Stimulated activated CD4-positive, alpha-beta T cell treated with anti-CD3 and anti-CD28 coated beads, Interleukin-12 subunit alpha, Interleukin-12 subunit beta, amount 100 ng/mL, for 48 hours (primary cell): ENCODE measurements at regions not wholly inside any gene's neighbourhood (a gene's known extent, or its start where the extent isn't known, plus 50 kb on each side); places are given as distances from the start of the nearest gene placed in this dataset.
"Not testable (repeated sequence)": the region's sequence is repeated elsewhere in the genome, so short reads cannot be mapped to it uniquely, and the experiment has no call there.

Experiments used
- DNase-seq, 3 donors: peaks; one replicate each; pipeline ENCODE4 v3.0.0-alpha.2; 2020; ENCODE audit warnings: low read depth in 2 of 3, low spot score in 1 of 3

DNA sequence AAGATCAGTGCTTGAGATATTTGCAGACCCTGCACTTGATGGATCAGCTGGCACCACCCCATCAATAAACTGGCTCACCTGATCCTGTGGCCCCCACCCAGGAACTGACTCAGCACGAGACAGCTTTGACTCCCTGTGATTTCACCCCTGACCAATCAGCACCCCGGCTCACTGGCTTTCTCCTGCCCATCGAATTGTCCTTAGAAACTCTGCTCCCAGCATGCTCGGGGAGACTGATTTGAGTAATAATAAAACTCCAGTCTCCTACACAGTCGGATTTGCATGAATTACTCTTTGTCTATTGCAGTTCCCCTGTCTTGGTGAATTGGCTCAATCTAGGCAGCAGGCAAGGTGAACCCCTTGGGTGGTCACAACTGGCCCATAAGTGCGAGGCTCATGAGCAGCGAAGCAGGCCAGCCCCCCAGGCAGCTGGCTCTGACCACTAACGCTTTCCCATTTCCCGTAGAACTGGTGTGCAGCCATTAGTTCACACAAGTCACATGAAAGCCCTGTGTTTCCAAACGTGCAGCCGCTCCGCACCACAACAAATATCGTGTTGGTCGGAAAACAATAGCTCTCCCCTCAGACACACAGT lies 79.6 kb downstream of the RSPH3 start:
- DNase-seq, result no peak

DNA sequence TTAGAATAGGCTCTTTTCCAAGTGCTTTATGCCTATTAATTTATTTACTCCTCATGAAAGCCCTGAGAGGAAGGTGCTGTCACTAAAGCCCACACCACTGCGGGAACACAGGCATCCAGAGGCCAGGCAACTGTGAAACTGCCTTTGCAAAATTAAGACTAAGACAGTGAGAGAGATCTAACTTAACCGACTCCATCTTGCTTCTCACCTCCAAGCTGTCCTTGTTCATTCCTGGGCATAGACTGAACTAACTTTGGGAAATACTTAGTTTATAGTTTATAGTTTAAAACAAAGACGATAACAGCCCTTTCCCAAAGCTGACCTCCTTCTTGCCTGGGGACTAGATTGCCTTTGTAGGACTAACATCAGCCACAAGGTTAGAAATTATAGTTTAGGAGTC lies 80.1 kb downstream of the RSPH3 start:
- no peak for DNase-seq

DNA sequence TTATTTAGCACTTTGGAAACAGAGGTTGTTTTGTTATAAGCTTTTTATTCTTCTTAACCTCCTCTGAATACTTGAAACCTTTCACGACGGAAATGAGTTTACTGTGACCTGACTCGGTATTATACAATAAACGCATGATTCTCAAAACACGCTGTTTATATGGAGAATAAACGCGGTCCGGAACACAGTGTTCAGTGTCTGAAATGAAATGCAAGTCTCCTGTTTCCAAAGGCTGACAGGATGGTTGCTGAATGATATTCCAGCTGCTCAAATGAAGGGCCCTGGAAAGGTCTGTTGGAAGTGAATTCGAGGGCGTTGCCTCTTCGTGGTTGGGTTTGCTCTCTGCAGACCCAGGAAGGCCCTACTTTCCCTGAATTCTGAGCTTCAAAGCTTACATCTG lies 83.4 kb downstream of the RSPH3 start:
- DNase-seq, result no peak

DNA sequence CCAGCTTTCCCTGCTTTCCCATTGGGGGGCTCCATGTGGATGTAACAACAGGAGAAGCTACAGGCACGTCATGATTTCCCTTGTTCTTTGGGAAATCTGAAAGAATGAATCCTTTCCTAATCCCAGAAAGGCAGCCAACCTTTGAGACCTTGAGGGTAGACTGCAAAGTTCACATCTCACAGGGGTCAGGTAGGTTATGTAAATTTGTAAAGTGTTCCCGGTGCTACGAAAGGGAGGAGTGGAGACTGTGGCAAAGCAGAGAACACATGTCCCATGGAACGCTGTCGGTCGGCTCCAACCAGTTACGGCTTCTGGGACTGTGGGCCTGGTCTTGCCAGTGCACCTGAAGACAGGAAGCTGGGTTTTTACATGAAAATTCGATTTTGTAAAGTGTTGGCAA lies 85.1 kb downstream of the RSPH3 start:
- DNase-seq, result no peak

DNA sequence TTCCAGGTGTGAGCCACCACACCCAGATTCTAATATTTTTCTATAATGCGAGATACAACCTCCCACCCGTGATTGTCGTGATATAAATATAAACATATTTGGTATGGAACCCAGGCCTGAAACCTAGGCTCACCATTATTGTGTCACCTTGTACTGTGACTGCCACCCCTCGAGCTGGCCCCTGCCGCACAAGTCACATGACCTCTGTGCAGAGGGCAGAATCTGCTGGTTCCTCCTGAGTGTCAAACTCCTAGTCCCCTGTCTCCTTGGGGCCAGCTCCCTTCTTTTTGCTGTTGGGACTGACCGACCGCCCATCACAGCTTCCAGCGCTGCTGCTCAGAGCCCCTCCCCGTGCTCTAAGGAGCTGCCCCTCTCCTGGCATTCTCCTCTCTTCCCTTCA lies 86.4 kb downstream of the RSPH3 start:
- no peak for DNase-seq

DNA sequence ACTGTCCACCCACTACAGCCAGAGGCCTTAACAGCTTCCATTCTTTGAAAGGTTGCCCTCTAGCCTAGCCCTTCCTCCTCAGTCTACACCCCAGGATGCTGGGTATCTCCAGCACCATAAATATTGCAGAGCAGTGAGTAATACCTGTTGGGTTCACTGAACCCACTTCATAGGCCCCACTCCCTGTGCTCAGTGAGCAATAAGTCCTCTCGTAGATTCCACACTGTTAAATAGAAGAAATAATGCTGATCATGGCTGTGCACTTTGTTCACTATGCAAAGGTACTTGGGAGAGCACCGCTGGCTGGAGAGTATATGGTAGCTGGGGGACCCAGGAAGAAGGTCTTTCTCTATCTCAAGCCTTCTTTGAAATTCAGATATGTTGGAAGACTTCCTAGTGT lies 87.3 kb downstream of the RSPH3 start:
- no peak for DNase-seq

DNA sequence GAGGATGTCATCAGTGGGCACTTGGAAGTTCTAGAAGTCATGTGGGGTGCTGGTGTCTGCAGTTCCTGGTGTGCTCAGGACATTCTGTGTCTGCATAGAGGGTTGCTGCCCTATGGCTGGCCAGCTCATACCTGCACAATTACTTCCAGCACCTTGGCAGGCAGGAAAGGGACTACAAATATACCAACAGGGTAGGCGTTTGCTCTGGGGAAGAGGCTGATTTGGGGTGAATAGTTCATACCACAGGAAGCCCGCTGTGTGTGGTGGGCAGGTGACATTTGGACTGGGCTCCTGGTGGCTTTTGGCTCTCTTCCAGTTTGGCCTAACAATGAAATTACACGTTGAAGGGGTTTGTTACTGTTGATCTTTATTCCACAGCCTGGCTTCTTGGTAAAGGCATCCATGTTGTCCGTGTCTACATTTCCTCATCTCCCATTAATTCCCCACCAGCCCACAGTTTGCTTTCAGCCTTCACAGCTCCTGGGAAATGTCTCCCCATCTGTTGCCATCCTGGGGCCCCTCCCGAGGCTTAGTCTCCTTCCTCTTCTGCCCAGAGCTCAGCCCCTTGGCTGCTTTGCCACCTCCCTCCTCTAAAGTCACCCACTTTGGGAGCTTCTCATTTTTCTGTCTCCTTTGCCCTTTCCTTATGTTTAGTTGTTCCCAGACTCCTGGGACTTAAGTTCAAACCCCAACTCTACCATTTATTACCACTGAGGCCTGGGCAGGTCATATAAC lies 88.1 kb downstream of the RSPH3 start:
- DNase-seq, result no peak

DNA sequence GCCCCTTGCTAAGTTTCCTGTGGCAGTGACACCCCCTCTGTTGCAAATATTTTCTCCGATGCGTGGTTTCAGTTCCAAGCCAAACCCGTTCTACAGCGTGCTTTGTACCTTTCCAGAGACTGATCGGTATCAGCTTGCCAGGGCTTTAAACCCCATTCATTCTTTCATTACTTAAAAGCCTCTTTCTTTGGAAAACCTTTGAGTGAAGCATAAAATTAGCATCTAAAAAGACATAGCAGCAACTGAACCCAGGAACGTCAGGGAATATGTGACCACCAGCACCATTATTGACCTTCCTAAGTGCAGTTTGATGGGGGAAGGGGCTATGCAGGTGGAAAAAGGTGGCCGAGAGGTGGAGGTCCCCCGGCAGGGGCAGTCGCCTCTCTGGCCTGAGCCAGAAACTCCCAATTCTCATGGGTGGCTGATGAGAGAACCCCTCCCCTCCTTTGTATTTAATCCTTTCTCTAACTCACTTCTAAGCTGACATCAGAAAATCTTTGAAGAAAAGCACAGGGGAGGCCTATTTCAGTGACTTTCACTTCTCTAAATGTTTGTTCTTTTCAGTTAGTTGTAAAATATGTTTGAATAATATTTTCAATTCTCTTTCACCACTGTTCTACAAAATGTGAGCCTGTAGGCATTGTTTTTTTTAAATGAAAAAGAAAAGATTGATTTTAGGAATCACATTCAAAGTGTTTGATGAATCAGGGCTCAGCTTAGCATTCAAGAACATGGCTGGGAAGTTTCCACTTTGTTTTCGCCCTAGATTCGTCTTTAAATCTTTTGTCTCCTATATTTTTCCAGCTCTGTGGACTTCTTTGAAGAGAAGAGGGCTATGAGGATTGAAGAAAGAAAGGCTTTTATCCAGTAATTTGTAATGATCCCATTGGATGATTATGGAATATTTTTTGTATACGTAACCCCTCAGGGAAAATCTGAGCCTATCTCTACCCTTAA lies 89.2 kb downstream of the RSPH3 start:
- DNase-seq, result no peak

DNA sequence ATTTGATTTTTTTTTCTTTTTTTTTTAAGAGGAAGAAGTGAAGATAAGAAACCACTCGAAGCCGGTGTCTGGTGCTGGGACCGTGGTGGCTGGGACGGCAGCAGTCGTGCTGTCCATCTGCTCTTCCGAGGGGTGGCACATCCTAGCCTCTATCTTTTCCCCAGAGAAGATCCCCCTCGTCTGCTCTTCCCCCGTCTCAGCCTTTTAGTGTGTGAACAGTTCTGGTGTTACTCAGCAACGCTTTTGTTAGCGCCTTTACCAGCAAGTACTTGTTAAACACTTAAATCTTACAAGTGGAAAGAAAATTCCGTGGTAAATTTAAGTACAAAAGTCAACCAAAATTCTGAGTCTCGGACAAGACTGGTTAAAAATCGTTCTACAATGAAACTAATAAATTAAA lies 90.1 kb downstream of the RSPH3 start:
- DNase-seq, result no peak

DNA sequence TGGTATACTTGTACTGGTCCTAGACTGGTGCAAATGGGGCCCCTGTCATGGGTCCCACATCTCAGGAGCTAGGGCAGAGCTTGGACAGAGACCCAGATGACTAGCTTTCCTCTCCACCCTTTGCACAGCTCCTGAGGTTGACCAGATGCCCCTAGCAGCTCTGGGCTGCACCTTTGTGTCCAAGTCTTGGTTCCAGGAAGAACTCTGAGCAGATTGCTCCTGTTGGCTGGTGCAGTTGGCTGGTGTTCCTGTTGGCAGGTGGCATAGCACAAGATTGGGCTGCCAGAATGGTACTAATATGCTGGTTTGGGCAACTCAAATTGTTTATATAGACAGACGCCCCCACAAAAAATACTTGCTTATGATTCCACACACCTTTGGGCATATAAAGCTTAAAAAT lies 89.4 kb upstream of the EZR start:
- DNase-seq, result no peak

DNA sequence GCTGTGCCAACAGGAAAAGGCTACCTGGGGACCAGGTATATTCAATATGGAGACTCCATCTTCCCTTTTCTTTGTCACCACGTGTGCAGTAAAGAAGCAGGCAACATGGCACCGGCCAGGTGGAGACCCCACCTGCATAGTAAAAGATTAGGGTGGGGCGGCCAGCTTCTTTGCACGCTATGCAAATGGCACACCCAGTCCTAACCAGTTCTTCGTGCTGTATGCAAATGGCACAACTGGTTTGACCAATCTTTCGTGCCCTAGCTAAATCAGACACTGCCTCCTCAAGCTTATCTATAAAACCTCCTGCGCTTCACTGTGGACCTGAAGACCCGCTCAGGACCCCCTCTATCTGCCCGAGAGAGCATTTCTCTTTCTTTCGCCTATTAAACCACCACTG lies 88.8 kb upstream of the EZR start:
- no peak for DNase-seq

DNA sequence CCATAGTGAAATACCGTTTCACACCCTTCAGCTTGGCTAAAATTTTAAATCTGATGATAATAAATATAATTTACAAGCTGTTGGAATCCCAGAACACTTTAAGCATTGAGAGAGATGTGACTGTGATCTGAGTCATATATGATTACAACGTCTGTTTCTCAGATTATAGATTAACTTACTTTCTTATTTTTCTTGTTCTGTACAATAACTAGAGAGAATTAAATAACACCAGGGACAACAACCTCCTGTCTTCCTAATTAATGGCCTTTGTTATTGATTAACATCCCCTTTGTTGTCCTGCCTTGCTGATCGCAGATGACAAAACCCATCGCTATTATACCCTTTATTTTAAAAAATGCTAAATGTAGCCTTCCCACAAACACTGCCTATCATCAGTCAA lies 87.8 kb upstream of the EZR start:
- DNase-seq, result no peak

DNA sequence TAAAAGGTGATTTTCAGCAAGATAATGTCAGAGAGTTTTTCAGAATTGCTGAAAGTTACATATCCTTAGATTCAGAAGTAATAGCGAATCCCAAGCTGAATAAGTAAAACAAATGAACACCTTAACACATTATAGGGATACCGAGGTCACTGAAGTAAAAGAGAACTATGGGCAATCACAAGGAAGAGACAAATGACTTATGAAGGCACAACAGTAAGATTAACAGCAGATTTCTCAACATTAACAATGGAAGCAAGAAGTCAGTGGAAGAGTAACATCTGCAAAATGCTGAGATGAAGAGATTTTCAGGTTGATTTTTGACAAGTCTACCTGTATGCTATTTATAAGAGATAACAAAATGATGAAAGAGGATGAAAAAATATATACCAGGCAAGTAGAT lies 86.1 kb upstream of the EZR start:
- no peak for DNase-seq

DNA sequence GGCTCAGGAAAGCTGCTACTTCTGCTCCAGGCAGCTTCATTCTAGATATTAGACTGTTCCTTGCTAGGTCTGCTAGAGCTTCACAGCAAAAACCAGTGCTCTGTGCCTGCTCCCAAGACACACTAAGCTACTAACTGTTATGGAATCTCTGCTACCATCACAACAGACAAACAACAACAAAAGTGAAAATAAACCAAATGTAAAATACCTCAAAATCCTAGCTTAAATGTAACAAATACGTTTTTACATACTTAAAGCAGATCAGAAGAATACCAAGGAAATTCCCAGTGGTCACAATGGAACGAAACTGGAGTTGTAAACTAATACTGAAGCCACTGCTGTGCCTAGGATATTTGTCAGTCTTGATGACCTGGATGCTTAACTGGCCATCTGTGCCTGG lies 84.6 kb upstream of the EZR start:
- no peak for DNase-seq

DNA sequence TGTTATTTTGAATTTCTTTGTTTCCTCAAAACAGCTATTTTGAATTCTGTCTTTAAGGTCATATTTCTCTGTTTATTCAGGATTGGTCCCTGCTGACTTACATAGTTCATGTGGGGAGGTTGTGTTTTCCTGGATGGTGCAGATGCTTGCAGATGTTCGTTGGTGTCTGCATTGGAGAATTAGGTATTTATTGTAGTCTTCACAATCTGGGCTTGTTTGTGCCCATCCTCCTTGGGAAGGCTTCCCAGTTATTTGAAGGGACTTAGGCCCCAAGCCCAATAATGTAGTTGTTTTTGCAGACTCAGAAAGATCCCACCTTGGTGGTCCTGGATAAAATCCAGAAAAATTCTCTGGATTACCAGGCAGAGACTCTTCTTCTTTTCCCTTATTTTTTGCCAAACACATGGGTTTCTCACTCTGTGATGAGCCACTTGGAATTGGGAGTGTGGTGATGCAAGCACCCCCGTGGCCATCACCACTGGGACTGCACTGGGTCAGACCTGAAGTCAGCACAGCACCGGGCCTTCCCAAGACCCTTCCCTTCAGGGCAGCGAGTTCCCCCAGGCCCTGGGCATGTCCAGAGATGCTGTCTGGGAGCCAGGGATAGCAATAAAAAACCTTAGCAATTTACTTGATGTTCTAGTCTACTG lies 81.6 kb upstream of the EZR start:
- no peak for DNase-seq

DNA sequence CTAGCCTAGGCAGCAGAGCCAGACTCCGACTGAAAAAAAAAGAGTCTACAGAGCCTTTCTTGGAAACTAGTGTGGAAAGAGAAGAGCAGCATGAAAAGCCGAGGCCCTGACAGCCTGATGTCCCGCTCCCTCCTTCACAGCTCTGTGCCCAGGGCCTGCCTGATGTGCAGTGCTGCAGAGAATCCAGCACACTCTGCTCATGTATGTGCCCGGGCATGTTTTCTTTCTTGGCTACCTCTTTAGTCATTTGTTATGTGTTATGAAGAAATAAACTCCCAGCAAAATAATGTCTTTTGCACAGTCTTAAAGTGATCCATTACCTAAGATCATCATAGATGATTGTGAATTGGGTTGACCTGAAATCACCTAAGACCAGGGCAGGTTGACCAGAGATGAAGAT lies 78.1 kb upstream of the EZR start:
- DNase-seq, result no peak

DNA sequence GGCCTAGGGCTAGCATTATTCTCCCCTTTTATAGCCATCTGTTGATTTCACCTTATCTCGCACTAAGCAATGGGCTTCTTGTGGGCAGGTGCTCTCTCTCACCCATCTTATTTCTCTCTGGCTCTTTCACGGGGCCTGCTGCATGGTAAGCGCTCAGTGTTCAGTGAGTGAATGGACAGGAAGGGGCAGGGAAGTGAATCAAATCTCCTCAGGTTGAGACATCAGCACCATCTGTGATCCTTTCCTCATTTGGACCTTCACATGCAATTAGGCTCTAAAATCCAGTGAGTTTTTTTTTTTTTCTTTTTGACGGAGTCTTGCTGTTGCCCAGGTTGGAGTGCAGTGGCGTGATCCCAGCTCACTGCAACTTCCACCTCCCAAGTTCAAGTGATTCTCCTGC lies 76.5 kb upstream of the EZR start:
- no peak for DNase-seq

DNA sequence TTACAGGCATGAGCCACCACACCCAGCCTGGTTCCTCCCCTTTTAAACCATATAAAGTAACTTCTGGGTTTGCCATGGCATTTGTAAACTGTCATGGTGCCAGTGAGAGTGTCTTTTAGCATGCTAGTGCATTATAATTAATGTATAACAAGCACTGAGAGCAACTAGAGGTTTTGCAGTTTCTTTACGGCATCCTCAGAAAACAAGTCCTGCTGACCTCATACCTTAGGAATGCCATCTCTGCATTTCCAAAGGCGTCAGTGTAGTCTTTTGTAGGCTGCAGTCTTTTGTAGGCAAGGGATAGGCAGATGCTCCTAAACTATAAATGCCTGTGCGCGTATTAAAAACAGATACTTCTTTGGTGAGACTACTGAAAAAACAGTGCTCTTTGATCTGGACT lies 75.0 kb upstream of the EZR start:
- DNase-seq, result no peak

DNA sequence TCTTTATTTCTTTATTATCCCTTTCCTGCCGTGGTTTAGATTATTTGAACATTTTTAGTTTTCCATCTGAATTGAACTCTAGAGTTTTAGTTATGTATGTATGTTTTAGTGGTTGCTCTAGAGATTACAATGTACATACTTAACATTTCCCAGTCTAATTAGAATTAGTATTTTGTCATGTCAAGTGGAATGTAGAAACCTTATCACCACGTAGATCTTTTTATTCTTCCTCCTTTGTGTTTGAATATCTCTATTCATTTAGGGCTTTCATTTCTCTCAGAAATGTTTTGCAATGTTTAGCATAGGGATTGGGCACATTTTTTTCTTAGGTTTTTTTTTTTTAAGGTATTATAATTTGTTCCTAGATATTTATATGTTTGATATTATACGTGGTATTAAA lies 73.1 kb upstream of the EZR start:
- no peak for DNase-seq

DNA sequence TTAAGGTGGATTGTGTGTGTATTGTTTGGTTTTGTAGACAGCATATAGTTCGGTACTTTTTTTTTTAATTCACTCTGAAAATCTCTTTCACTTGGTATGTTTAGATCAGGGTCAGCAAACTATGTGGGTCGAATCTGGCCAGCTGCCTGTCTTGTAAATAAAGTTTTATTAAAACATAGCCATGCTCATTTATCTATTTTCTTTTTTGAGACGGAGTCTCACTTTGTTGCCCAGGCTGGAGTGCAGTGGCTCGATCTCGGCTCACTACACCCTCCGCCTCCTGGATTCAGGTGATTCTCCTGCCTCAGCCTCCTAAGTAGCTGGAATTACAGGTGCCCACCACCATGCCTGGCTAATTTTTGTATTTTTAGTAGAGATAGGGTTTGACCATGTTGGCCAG lies 72.4 kb upstream of the EZR start:
- not testable (repeated sequence) for DNase-seq

DNA sequence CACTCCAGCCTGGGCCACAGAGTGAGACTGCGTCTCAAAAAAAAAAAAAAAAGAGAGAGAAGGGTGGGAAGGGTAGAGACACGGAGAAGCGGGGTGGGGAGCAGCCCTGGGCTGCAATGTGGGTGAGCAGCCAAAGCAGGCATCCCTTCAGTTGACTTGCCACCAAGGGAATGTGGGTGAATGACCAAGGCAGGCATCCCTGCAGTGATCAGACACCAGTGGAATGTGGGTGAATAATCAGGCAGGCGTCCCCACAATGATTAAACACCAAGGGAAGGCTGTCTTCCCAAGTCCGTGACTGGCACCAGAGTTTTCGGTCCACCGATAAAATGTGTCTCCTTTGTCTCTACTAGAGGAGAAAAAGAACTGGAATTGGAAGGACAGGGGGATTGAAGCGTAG lies 69.0 kb upstream of the EZR start:
- DNase-seq, result not testable (repeated sequence)
